Activated CD4-positive, alpha-beta T cell treated with anti-CD3 and anti-CD28 coated beads for 36 hours (primary cell): ENCODE measurements at regions not wholly inside any gene's neighbourhood (a gene's known extent, or its start where the extent isn't known, plus 50 kb on each side); places are given as distances from the start of the nearest gene placed in this dataset.

ENCODE experiments used
- ATAC-seq: fragments of 200-7000 bp; cut with Tn5 transposase; one replicate; pipeline ENCODE4 v1.10.0; 2021; ENCODE audit warnings: mild to moderate bottlenecking, moderate library complexity
- CTCF ChIA-PET: fragments of 350-600 bp; sonication (Branson Sonifier 250); formaldehyde crosslinking; loops from one replicate; lab custom pipeline; 2021; ENCODE audit warnings: antibody characterized with exemption; lab: Charles Lee
- POLR2A ChIA-PET: fragments of 350-600 bp; sonication (Branson Sonifier 250); formaldehyde crosslinking; loops from one replicate; lab custom pipeline; 2021; ENCODE audit warnings: antibody characterized with exemption, inconsistent platforms; lab: Charles Lee
- DNase-seq: peaks from one replicate; pipeline ENCODE4 v3.0.0-alpha.2; 2020
- H3K27ac Mint-ChIP-seq: one replicate; pipeline ENCODE4 v1.8.0; 2021; ENCODE audit warnings: mixed read lengths
- H3K27me3 Mint-ChIP-seq: one replicate; pipeline ENCODE4 v1.8.0; 2021; ENCODE audit warnings: mixed read lengths
- H3K36me3 Mint-ChIP-seq: one replicate; pipeline ENCODE4 v1.8.0; 2021; ENCODE audit warnings: low read depth, mixed read lengths
- H3K4me1 Mint-ChIP-seq: one replicate; pipeline ENCODE4 v1.8.0; 2021; ENCODE audit warnings: mixed read lengths
- H3K4me3 Mint-ChIP-seq: one replicate; pipeline ENCODE4 v1.8.0; 2021; ENCODE audit warnings: mild to moderate bottlenecking, moderate library complexity, mixed read lengths
- H3K9me3 Mint-ChIP-seq: one replicate; pipeline ENCODE4 v1.8.0; 2021; ENCODE audit warnings: low read depth, mixed read lengths
- intact Hi-C, 2 experiments: fragments of 100-400 bp; cut with DNase I in 1 of 2; cut with micrococcal nuclease in 1 of 2; formaldehyde crosslinking; loops; one replicate each; pipeline versions ENCODE4 v1.14.2 to v1.15.1; 2022 to 2024; cut with DNase I, micrococcal nuclease

DNA sequence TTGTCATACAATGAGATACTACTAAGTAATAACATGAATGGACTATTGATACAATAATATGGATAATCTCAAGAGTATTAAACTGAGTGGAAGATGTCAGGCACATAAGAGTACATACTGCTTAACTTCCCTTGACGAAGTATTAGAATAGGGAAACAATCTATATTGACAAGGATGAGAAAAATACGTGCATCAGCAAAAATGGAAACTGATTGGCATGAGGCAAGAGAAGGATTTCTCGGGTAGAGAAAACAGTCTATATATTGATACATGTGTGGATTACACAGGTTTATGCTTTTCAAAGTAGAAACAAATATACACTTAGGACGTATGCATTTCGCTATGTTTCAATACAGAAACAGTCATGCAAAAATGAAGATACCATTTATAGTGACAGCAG is 57.4 kb downstream of the PRR20E start:
- no peaks in the 10 kb centered on the region for H3K27me3 Mint-ChIP-seq
- no peak overlapping the region for H3K27ac Mint-ChIP-seq
- ChIA-PET CTCF (no interaction called here), POLR2A (no interaction called here)
- ATAC-seq (no peak), DNase-seq (no peak)
- H3K9me3 Mint-ChIP-seq, result peaks cover 7% of the 10 kb centered on the region
- H3K4me1 Mint-ChIP-seq, result no peaks in the 10 kb centered on the region
- intact Hi-C loops, result no loop called here
- no peaks in the 10 kb centered on the region for H3K36me3 Mint-ChIP-seq
- H3K4me3 Mint-ChIP-seq, result no peak overlapping the region

DNA sequence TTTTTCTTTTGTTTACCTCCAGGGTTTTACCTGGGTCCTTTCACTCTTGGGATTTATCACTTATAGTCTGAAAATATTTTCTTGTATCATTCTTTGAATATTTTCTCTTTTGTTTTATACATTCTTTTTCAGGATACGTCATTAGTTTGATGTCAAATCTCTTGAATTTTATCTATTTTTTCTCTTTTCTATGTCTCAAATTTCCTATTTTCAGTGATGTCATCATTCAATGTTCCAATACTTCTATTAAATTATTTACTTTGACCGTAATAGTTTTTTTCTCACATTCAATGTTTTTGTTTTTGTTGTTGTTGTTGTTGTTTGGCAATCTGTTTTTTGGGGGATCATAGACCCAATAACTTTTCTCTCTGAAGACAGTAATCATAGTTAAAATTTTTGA is 83.5 kb downstream of the PRR20E start:
- Mint-ChIP-seq H3K36me3 (no peaks in the 10 kb centered on the region), H3K4me1 (no peaks in the 10 kb centered on the region), H3K4me3 (no peak overlapping the region), H3K27me3 (no peaks in the 10 kb centered on the region), H3K9me3 (peaks cover 11% of the 10 kb centered on the region), H3K27ac (no peak overlapping the region)
- no peak for ATAC-seq
- POLR2A ChIA-PET, result no interaction called here
- CTCF ChIA-PET, result no interaction called here
- DNase-seq, result no peak
- intact Hi-C loops, result no loop called here

DNA sequence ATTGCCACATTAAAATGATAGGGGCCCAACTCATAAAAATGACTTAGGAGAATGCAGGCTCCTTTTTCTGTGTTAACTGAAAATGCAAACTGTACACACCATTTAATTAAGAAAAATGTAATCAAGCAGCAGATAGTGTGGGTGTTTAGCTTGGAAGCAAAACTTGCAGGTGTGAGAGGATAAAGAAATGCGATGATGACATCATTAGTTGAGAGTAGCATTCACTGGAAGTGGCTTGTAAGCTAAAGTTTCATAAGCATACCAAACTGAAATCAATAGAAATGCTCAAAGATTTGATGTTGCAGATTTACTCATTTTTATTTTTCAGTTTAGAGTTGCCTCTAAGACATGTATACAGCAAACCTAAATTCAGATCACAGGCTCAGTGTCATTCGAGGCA is 86.6 kb downstream of the PRR20E start:
- no peak for ATAC-seq
- DNase-seq, result no peak
- ChIA-PET CTCF (no interaction called here), POLR2A (no interaction called here)
- intact Hi-C loops, result no loop called here
- no peaks in the 10 kb centered on the region for H3K4me1 Mint-ChIP-seq
- H3K27ac Mint-ChIP-seq, result no peak overlapping the region
- no peaks in the 10 kb centered on the region for H3K27me3 Mint-ChIP-seq
- H3K4me3 Mint-ChIP-seq, result no peak overlapping the region
- peaks cover 11% of the 10 kb centered on the region for H3K9me3 Mint-ChIP-seq
- H3K36me3 Mint-ChIP-seq, result no peaks in the 10 kb centered on the region

GRCh38 chr13:57264965-57265364 is 98.0 kb downstream of the PRR20E start:
- Mint-ChIP-seq H3K27me3 (no peaks in the 10 kb centered on the region), H3K4me1 (no peaks in the 10 kb centered on the region), H3K27ac (no peak overlapping the region), H3K9me3 (peaks cover 7% of the 10 kb centered on the region), H3K36me3 (no peaks in the 10 kb centered on the region), H3K4me3 (no peak overlapping the region)
- DNase-seq, result no peak
- intact Hi-C loops, result no loop called here
- POLR2A ChIA-PET, result no interaction called here
- no peak for ATAC-seq
- CTCF ChIA-PET, result no interaction called here

DNA sequence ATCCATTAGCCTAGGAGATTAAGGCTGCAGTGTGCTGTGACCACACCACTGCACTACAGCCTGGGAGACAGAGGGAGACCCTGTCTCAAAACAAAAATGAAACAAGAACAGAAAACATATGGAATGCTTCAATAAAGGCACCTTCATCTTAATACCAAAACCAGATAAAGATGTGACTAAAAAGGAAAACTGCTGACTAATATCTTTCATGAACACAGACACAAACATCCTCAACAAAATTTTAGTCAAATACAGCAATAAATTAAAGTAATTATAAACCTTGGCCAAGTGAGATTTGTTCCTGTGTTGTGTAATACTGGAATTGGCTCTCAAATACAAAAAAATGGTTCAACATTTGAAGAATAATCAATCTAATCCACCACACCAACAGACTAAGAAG is 103.5 kb downstream of the PRR20E start:
- H3K4me3 Mint-ChIP-seq, result no peak overlapping the region
- DNase-seq (no peak), ATAC-seq (no peak)
- ChIA-PET POLR2A (no interaction called here), CTCF (no interaction called here)
- no peaks in the 10 kb centered on the region for H3K36me3 Mint-ChIP-seq
- no peaks in the 10 kb centered on the region for H3K4me1 Mint-ChIP-seq
- peaks cover 14% of the 10 kb centered on the region for H3K9me3 Mint-ChIP-seq
- H3K27me3 Mint-ChIP-seq, result no peaks in the 10 kb centered on the region
- no peak overlapping the region for H3K27ac Mint-ChIP-seq
- intact Hi-C loops, result no loop called here

GRCh38 chr13:57286511-57287098 is 119.6 kb downstream of the PRR20E start:
- no peak for ATAC-seq
- no peak overlapping the region for H3K27ac Mint-ChIP-seq
- no peaks in the 10 kb centered on the region for H3K27me3 Mint-ChIP-seq
- intact Hi-C loops, result no loop called here
- peaks cover 17% of the 10 kb centered on the region for H3K9me3 Mint-ChIP-seq
- no peak for DNase-seq
- H3K4me1 Mint-ChIP-seq, result no peaks in the 10 kb centered on the region
- no peaks in the 10 kb centered on the region for H3K36me3 Mint-ChIP-seq
- ChIA-PET POLR2A (no interaction called here), CTCF (no interaction called here)
- H3K4me3 Mint-ChIP-seq, result no peak overlapping the region

DNA sequence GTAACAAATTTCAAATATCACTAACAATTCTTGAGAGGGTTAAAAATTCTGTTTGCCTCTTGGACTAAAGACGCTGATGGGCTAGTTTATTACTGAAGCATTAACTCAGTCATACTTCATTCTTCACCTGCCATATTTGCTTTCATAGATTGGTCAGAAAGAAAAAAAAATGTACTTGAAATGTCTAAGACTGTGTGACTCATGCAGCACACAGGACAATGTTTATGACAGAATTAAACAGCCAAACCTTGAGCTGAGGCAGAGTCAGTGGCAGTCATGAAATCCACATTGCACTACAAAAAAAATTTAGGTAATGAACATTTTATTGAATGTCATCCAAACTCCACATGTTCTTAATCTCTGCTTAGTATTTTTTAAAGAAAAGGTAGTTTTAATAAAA is 135.6 kb downstream of the PRR20E start:
- H3K36me3 Mint-ChIP-seq, result no peaks in the 10 kb centered on the region
- ChIA-PET CTCF (no interaction called here), POLR2A (no interaction called here)
- no peaks in the 10 kb centered on the region for H3K4me1 Mint-ChIP-seq
- H3K9me3 Mint-ChIP-seq, result peaks cover 3% of the 10 kb centered on the region
- intact Hi-C loops, result no loop called here
- H3K27me3 Mint-ChIP-seq, result no peaks in the 10 kb centered on the region
- H3K27ac Mint-ChIP-seq, result no peak overlapping the region
- DNase-seq (no peak), ATAC-seq (no peak)
- H3K4me3 Mint-ChIP-seq, result no peak overlapping the region

GRCh38 chr13:57311009-57311586 is 144.1 kb downstream of the PRR20E start:
- Mint-ChIP-seq H3K36me3 (no peaks in the 10 kb centered on the region), H3K9me3 (peaks cover 2% of the 10 kb centered on the region), H3K4me3 (no peak overlapping the region), H3K4me1 (no peaks in the 10 kb centered on the region), H3K27me3 (no peaks in the 10 kb centered on the region), H3K27ac (no peak overlapping the region)
- ChIA-PET CTCF (interaction anchor here (0.7 kb wide), 1 partner anchor 902 kb away, joined by 3 read pairs; no protein-coding TSS in a partner anchor), POLR2A (no interaction called here)
- intact Hi-C loops, result no loop called here
- ATAC-seq (no peak), DNase-seq (no peak)

GRCh38 chr13:57314897-57315520 is 148.0 kb downstream of the PRR20E start:
- H3K4me3 Mint-ChIP-seq, result no peak overlapping the region
- ATAC-seq, result no peak
- ChIA-PET CTCF (no interaction called here), POLR2A (no interaction called here)
- no peaks in the 10 kb centered on the region for H3K27me3 Mint-ChIP-seq
- no peaks in the 10 kb centered on the region for H3K4me1 Mint-ChIP-seq
- intact Hi-C loops, result no loop called here
- no peak overlapping the region for H3K27ac Mint-ChIP-seq
- H3K9me3 Mint-ChIP-seq, result peaks cover 8% of the 10 kb centered on the region
- DNase-seq, result no peak
- no peaks in the 10 kb centered on the region for H3K36me3 Mint-ChIP-seq

GRCh38 chr13:57326532-57326931 is 159.5 kb downstream of the PRR20E start:
- Mint-ChIP-seq H3K36me3 (no peaks in the 10 kb centered on the region), H3K4me1 (no peaks in the 10 kb centered on the region), H3K27me3 (no peaks in the 10 kb centered on the region), H3K27ac (no peak overlapping the region), H3K9me3 (peaks cover 4% of the 10 kb centered on the region), H3K4me3 (no peak overlapping the region)
- ATAC-seq, result no peak
- DNase-seq, result no peak
- intact Hi-C loops, result no loop called here
- POLR2A ChIA-PET, result no interaction called here
- CTCF ChIA-PET, result no interaction called here

DNA sequence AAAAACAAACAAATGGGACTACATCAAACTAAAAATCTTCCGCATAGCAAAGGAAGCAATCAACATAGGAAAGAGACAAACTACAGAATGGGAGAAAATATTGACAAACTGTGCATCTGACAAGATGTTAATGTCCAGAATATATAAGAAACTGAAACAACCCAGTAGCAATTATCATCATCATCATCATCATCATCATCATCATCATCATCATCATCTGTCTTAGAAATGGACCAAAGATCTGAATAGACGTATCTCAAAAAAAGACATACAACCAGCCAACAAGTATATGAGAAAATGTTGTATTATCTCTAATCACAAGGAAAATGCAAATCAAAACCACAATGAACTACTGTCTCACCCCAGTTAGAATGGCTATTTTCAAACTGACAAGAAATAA is 173.9 kb downstream of the PRR20E start:
- DNase-seq (no peak), ATAC-seq (no peak)
- CTCF ChIA-PET, result no interaction called here
- peaks cover 4% of the 10 kb centered on the region for H3K9me3 Mint-ChIP-seq
- H3K27me3 Mint-ChIP-seq, result no peaks in the 10 kb centered on the region
- H3K4me1 Mint-ChIP-seq, result no peaks in the 10 kb centered on the region
- no peaks in the 10 kb centered on the region for H3K36me3 Mint-ChIP-seq
- intact Hi-C loops, result no loop called here
- no peak overlapping the region for H3K4me3 Mint-ChIP-seq
- POLR2A ChIA-PET, result no interaction called here
- H3K27ac Mint-ChIP-seq, result no peak overlapping the region

DNA sequence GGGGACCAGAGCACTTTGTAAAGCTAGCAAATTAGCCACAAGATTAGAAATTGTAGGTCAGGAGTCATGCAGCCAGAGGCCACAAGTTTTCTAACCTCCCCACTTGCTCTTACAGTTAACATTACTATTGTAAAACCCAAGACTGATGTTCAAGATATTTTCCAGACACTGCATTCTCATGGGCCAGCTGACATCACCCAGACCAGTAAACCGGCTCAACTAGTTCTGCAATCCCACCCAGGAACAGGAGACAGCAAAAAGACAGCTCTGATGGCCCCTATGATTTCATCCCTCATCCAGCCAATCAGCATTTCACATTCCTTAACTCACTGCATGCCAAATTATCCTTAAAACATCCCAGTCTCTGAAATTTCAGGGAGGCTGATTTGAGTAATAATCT is 178.5 kb downstream of the PRR20E start:
- no peak for ATAC-seq
- Mint-ChIP-seq H3K4me3 (no peak overlapping the region), H3K27ac (no peak overlapping the region), H3K27me3 (no peaks in the 10 kb centered on the region), H3K4me1 (no peaks in the 10 kb centered on the region), H3K36me3 (no peaks in the 10 kb centered on the region), H3K9me3 (peaks cover 9% of the 10 kb centered on the region)
- CTCF ChIA-PET, result no interaction called here
- intact Hi-C loops, result no loop called here
- POLR2A ChIA-PET, result no interaction called here
- no peak for DNase-seq
